ENCODE measurements at regions not wholly inside any gene's neighbourhood (a gene's known extent, or its start where the extent isn't known, plus 50 kb on each side); places are given as distances from the start of the nearest gene placed in this dataset.

- no peak for DNase-seq
- Histone ChIP-seq H2BK120ac (ENCODE audit: insufficient read depth, low read length, poor library complexity) (no peak overlapping the region), H3K27me3 (ENCODE audit: insufficient read depth, low read length) (no peaks in the 10 kb centered on the region), H3K36me3 (ENCODE audit: control insufficient read depth in 1 of 2, insufficient read depth in 2 of 2, low read length in 2 of 2) (no peaks in the 10 kb centered on the region), H3K9ac (ENCODE audit: low read length) (no peak overlapping the region), H4K12ac (ENCODE audit: low read depth, low read length) (no peak overlapping the region), H3K4me2 (ENCODE audit: low read length) (no peak overlapping the region), H2BK12ac (ENCODE audit: low read length) (no peak overlapping the region), H4K8ac (ENCODE audit: low read depth, low read length) (no peak overlapping the region), H4K91ac (ENCODE audit: low read depth, low read length) (no peak overlapping the region), H2AK5ac (ENCODE audit: low read length) (no peak overlapping the region), H3K79me2 (ENCODE audit: control insufficient read depth, insufficient read depth, low read length, poor library complexity) (no peaks in the 10 kb centered on the region), H3K9me3 (ENCODE audit: insufficient read depth, low read depth, low read length) (no peaks in the 10 kb centered on the region), H2BK5ac (ENCODE audit: low read depth, low read length, poor library complexity) (no peak overlapping the region), H3K4ac (ENCODE audit: low read depth, low read length) (no peak overlapping the region), H3K14ac (ENCODE audit: low read length) (no peak overlapping the region), H3K79me1 (ENCODE audit: low read length) (no peaks in the 10 kb centered on the region), H3K27ac (ENCODE audit: low read depth, low read length) (no peak overlapping the region), H3K4me3 (ENCODE audit: low read depth, low read length) (no peak overlapping the region), H2AFZ (ENCODE audit: insufficient read depth, low read length, poor library complexity) (no peak overlapping the region), H3K4me1 (ENCODE audit: control insufficient read depth in 1 of 2, insufficient read depth in 2 of 2, low read length in 2 of 2) (no peaks in the 10 kb centered on the region), H3K18ac (ENCODE audit: low read length) (no peak overlapping the region), H3K23ac (ENCODE audit: low read length) (no peak overlapping the region)
- no CpG with 5 or more reads among the region's 2 CpGs for WGBS (ENCODE audit: extremely low coverage, insufficient coverage, insufficient read length)
These were observed 173.6 kb upstream of the SGK1 start for GRCh38 chr6:134491477-134491876.

GRCh38 chr6:134482593-134483270 lies 164.8 kb upstream of the SGK1 start:
- Histone ChIP-seq H3K4me2 (ENCODE audit: low read length) (no peak overlapping the region), H3K79me1 (ENCODE audit: low read length) (no peaks in the 10 kb centered on the region), H3K79me2 (ENCODE audit: control insufficient read depth, insufficient read depth, low read length, poor library complexity) (no peaks in the 10 kb centered on the region), H3K4ac (ENCODE audit: low read depth, low read length) (no peak overlapping the region), H3K27me3 (ENCODE audit: insufficient read depth, low read length) (no peaks in the 10 kb centered on the region), H2BK5ac (ENCODE audit: low read depth, low read length, poor library complexity) (no peak overlapping the region), H3K23ac (ENCODE audit: low read length) (no peak overlapping the region), H3K4me3 (ENCODE audit: low read depth, low read length) (no peak overlapping the region), H3K14ac (ENCODE audit: low read length) (no peak overlapping the region), H3K4me1 (ENCODE audit: control insufficient read depth in 1 of 2, insufficient read depth in 2 of 2, low read length in 2 of 2) (no peaks in the 10 kb centered on the region), H4K12ac (ENCODE audit: low read depth, low read length) (no peak overlapping the region), H2AK5ac (ENCODE audit: low read length) (no peak overlapping the region), H4K8ac (ENCODE audit: low read depth, low read length) (no peak overlapping the region), H4K91ac (ENCODE audit: low read depth, low read length) (no peak overlapping the region), H3K18ac (ENCODE audit: low read length) (no peak overlapping the region), H2AFZ (ENCODE audit: insufficient read depth, low read length, poor library complexity) (no peak overlapping the region), H3K9ac (ENCODE audit: low read length) (no peak overlapping the region), H3K36me3 (ENCODE audit: control insufficient read depth in 1 of 2, insufficient read depth in 2 of 2, low read length in 2 of 2) (no peaks in the 10 kb centered on the region), H2BK120ac (ENCODE audit: insufficient read depth, low read length, poor library complexity) (no peak overlapping the region), H3K27ac (ENCODE audit: low read depth, low read length) (no peak overlapping the region), H3K9me3 (ENCODE audit: insufficient read depth, low read depth, low read length) (no peaks in the 10 kb centered on the region), H2BK12ac (ENCODE audit: low read length) (no peak overlapping the region)
- no CpG with 5 or more reads among the region's 12 CpGs for WGBS (ENCODE audit: extremely low coverage, insufficient coverage, insufficient read length)
- no peak for DNase-seq

GRCh38 chr6:134481966-134482365 lies 164.1 kb upstream of the SGK1 start:
- no peaks in the 10 kb centered on the region for H3K79me2 ChIP-seq (ENCODE audit: control insufficient read depth, insufficient read depth, low read length, poor library complexity)
- no peak overlapping the region for H3K27ac ChIP-seq (ENCODE audit: low read depth, low read length)
- H2BK120ac ChIP-seq (ENCODE audit: insufficient read depth, low read length, poor library complexity), result no peak overlapping the region
- H3K27me3 ChIP-seq (ENCODE audit: insufficient read depth, low read length), result no peaks in the 10 kb centered on the region
- H4K8ac ChIP-seq (ENCODE audit: low read depth, low read length), result no peak overlapping the region
- no peak for DNase-seq
- H3K4me1 ChIP-seq (ENCODE audit: control insufficient read depth in 1 of 2, insufficient read depth in 2 of 2, low read length in 2 of 2), result no peaks in the 10 kb centered on the region
- no peaks in the 10 kb centered on the region for H3K36me3 ChIP-seq (ENCODE audit: control insufficient read depth in 1 of 2, insufficient read depth in 2 of 2, low read length in 2 of 2)
- H3K4me3 ChIP-seq (ENCODE audit: low read depth, low read length), result no peak overlapping the region
- no peak overlapping the region for H4K12ac ChIP-seq (ENCODE audit: low read depth, low read length)
- H3K4ac ChIP-seq (ENCODE audit: low read depth, low read length), result no peak overlapping the region
- H3K4me2 ChIP-seq (ENCODE audit: low read length), result no peak overlapping the region
- WGBS (ENCODE audit: extremely low coverage, insufficient coverage, insufficient read length), result no CpG with 5 or more reads among the region's 6 CpGs
- no peak overlapping the region for H3K18ac ChIP-seq (ENCODE audit: low read length)
- no peaks in the 10 kb centered on the region for H3K79me1 ChIP-seq (ENCODE audit: low read length)
- no peak overlapping the region for H2BK12ac ChIP-seq (ENCODE audit: low read length)
- H3K9me3 ChIP-seq (ENCODE audit: insufficient read depth, low read depth, low read length), result no peaks in the 10 kb centered on the region
- no peak overlapping the region for H2BK5ac ChIP-seq (ENCODE audit: low read depth, low read length, poor library complexity)
- no peak overlapping the region for H3K23ac ChIP-seq (ENCODE audit: low read length)
- H2AK5ac ChIP-seq (ENCODE audit: low read length), result no peak overlapping the region
- H2AFZ ChIP-seq (ENCODE audit: insufficient read depth, low read length, poor library complexity), result no peak overlapping the region
- no peak overlapping the region for H3K14ac ChIP-seq (ENCODE audit: low read length)
- H4K91ac ChIP-seq (ENCODE audit: low read depth, low read length), result no peak overlapping the region
- H3K9ac ChIP-seq (ENCODE audit: low read length), result no peak overlapping the region

GRCh38 chr6:134480593-134480992 lies 162.7 kb upstream of the SGK1 start:
- Histone ChIP-seq H3K27me3 (ENCODE audit: insufficient read depth, low read length) (no peaks in the 10 kb centered on the region), H3K9me3 (ENCODE audit: insufficient read depth, low read depth, low read length) (no peaks in the 10 kb centered on the region), H2AK5ac (ENCODE audit: low read length) (no peak overlapping the region), H3K79me2 (ENCODE audit: control insufficient read depth, insufficient read depth, low read length, poor library complexity) (no peaks in the 10 kb centered on the region), H4K8ac (ENCODE audit: low read depth, low read length) (no peak overlapping the region), H3K79me1 (ENCODE audit: low read length) (no peaks in the 10 kb centered on the region), H3K4ac (ENCODE audit: low read depth, low read length) (no peak overlapping the region), H3K4me1 (ENCODE audit: control insufficient read depth in 1 of 2, insufficient read depth in 2 of 2, low read length in 2 of 2) (no peaks in the 10 kb centered on the region), H3K9ac (ENCODE audit: low read length) (no peak overlapping the region), H2BK12ac (ENCODE audit: low read length) (no peak overlapping the region), H3K36me3 (ENCODE audit: control insufficient read depth in 1 of 2, insufficient read depth in 2 of 2, low read length in 2 of 2) (no peaks in the 10 kb centered on the region), H3K27ac (ENCODE audit: low read depth, low read length) (no peak overlapping the region), H2AFZ (ENCODE audit: insufficient read depth, low read length, poor library complexity) (no peak overlapping the region), H4K91ac (ENCODE audit: low read depth, low read length) (no peak overlapping the region), H3K4me2 (ENCODE audit: low read length) (no peak overlapping the region), H3K4me3 (ENCODE audit: low read depth, low read length) (no peak overlapping the region), H3K14ac (ENCODE audit: low read length) (no peak overlapping the region), H3K23ac (ENCODE audit: low read length) (no peak overlapping the region), H2BK5ac (ENCODE audit: low read depth, low read length, poor library complexity) (no peak overlapping the region), H2BK120ac (ENCODE audit: insufficient read depth, low read length, poor library complexity) (no peak overlapping the region), H4K12ac (ENCODE audit: low read depth, low read length) (no peak overlapping the region), H3K18ac (ENCODE audit: low read length) (no peak overlapping the region)
- DNase-seq, result no peak
- no CpG with 5 or more reads among the region's 1 CpG for WGBS (ENCODE audit: extremely low coverage, insufficient coverage, insufficient read length)
